HG03108 (cell line): ENCODE measurements at regions not wholly inside any gene's neighbourhood (a gene's known extent, or its start where the extent isn't known, plus 50 kb on each side); places are given as distances from the start of the nearest gene placed in this dataset.

Experiments
- ATAC-seq: cut with Tn5 transposase; IDR thresholded peaks from one replicate; pipeline ENCODE4 v1.9.1; 2021; ENCODE audit warnings: moderate library complexity; ENCODE audit not compliant: unreplicated experiment

- ATAC-seq: no peak
Measured at GRCh38 chr1:163013826-163014600, 55.1 kb upstream of the RGS4 start.

GRCh38 chr1:163006051-163006834, 62.9 kb upstream of the RGS4 start:
- ATAC-seq: no peak

GRCh38 chr1:162997499-162998285, 71.5 kb upstream of the RGS4 start:
- no peak for ATAC-seq

- no peak for ATAC-seq
Measured at GRCh38 chr1:162996261-162996660, 72.9 kb upstream of the RGS4 start.

- no peak for ATAC-seq
Measured at GRCh38 chr1:162994921-162995320, 74.2 kb upstream of the RGS4 start.

GRCh38 chr1:162993846-162994245, 75.3 kb upstream of the RGS4 start:
- ATAC-seq: no peak

- ATAC-seq: no peak
Measured at GRCh38 chr1:162992945-162993344, 76.2 kb upstream of the RGS4 start.

GRCh38 chr1:162991444-162991843, 77.7 kb upstream of the RGS4 start:
- no peak for ATAC-seq

- no peak for ATAC-seq
Measured at GRCh38 chr1:162990665-162991064, 78.5 kb upstream of the RGS4 start.

- no peak for ATAC-seq
Measured at GRCh38 chr1:162988869-162989268, 80.3 kb upstream of the RGS4 start.

- ATAC-seq: no peak
Measured at GRCh38 chr1:162987866-162988265, 81.3 kb upstream of the RGS4 start.

- no peak for ATAC-seq
Measured at GRCh38 chr1:162985816-162986435, 83.2 kb upstream of the RGS4 start.

GRCh38 chr1:162984699-162985098, 84.5 kb upstream of the RGS4 start:
- ATAC-seq: no peak

- no peak for ATAC-seq
Measured at GRCh38 chr1:162983671-162984425, 85.3 kb upstream of the RGS4 start.

- no peak for ATAC-seq
Measured at GRCh38 chr1:162982364-162982763, 86.8 kb upstream of the RGS4 start.

- no peak for ATAC-seq
Measured at GRCh38 chr1:162977944-162978568, 91.1 kb upstream of the RGS4 start.

- ATAC-seq: no peak
Measured at GRCh38 chr1:162976628-162977027, 92.5 kb upstream of the RGS4 start.

- no peak for ATAC-seq
Measured at GRCh38 chr1:162974810-162975209, 94.4 kb upstream of the RGS4 start.

- no peak for ATAC-seq
Measured at GRCh38 chr1:162973381-162973795, 95.8 kb upstream of the RGS4 start.

GRCh38 chr1:162972773-162973172, 96.4 kb upstream of the RGS4 start:
- no peak for ATAC-seq
